CD4-positive, alpha-beta T cell treated with Interleukin-12 subunit alpha and Interleukin-12 subunit beta, for 1 hour (primary cell): ENCODE measurements at regions not wholly inside any gene's neighbourhood (a gene's known extent, or its start where the extent isn't known, plus 50 kb on each side); places are given as distances from the start of the nearest gene placed in this dataset.
"Not testable (repeated sequence)": the region's sequence is repeated elsewhere in the genome, so short reads cannot be mapped to it uniquely, and the experiment has no call there.

Experiments used
- DNase-seq: peaks from one replicate; pipeline ENCODE4 v3.0.0-alpha.2; 2020

DNA sequence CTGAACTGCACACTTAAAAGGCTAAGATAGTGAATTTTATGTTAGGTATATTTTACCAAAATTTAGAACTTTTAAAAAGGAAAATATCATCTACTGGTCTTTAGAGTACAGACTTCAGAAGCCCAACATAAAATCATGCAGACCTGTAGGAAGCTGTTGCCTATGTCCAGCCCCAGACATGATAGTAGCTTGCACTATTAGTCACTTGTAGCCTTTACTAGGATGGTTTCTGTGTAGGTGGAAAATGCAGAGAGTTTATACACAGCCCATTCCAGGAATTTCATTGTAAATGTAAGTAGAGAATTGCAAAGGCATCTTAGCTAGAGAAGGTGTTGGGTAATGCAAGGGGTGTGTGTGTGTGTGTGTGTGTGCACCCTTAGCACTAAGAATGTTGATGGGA, 640.2 kb downstream of the RNF144A start:
- no peak for DNase-seq

DNA sequence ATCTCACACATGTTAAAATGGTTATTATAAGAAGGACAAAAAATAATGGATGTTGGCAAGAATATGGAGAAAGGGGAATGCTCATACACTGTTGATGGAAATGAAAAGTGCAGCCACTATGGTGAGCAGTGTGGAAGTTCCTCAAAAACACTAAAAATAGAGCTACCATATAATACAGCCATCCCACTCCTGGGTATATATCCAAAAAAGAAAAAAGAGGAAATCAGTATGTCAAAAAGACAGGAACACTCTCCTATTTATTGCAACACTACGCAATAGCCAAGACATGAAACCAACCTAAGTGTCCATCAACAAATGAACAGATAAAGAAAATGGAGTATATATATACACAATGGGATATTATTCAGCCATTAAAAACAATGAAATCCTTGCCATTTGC, 642.6 kb downstream of the RNF144A start:
- DNase-seq, result no peak

DNA sequence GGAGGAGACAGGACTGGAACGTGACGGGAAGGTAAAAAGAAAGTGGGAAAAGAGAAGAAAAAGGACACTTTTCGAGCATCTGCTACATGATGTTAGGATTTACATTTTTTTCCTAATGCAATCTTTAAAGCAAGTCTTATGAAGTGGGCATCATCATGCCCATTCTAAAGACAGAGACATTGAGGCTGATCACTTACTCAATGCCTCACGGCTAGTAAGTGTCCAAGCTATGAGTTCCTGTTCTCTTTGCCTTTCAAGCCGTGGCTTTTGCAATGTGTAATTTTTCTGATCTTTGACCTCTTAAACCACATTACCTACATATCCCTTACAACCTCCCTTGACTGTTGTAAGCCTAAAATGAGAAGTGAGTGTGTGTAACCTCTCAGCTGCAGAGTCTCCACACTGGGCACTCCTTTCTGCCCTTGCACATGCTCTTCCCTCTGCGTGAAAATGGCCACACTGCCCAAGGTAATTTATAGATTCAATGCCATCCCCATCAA, 649.2 kb downstream of the RNF144A start:
- no peak for DNase-seq

DNA sequence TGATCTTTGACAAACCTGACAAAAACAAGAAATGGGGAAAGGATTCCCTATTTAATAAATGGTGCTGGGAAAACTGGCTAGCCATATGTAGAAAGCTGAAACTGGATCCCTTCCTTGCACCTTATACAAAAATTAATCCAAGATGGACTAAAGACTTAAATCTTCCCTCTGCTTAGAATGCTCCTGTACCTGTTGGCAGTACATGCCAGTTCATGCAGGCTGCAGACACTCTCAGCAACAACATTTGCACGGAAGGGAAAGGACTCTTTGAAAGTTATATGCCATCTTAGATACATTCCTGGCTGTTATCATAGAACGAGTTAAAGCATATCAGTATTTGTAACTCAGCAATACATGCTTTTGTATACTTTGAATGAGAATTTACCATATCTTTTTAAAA, 649.9 kb downstream of the RNF144A start:
- not testable (repeated sequence) for DNase-seq

DNA sequence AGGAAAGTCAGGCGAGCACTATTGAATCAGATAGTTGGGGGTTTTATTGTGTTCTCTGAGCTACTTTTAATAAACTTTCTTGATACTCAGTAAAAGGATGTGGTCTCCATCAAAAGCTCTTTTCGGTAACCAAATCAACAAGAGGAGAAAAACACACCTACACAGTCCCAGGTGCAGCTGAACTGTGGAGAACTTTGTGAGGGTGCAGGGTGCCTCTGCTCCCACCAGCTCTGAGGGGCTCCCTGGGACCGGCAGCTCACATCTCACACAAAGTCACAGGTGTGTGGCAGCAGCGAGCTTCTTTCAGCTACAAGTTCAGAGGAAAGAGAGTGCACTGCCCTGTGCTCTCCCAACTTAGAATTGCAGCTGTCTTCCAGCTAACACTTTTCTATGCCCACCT, 650.4 kb downstream of the RNF144A start:
- peak; percentile 42 for DNase-seq

DNA sequence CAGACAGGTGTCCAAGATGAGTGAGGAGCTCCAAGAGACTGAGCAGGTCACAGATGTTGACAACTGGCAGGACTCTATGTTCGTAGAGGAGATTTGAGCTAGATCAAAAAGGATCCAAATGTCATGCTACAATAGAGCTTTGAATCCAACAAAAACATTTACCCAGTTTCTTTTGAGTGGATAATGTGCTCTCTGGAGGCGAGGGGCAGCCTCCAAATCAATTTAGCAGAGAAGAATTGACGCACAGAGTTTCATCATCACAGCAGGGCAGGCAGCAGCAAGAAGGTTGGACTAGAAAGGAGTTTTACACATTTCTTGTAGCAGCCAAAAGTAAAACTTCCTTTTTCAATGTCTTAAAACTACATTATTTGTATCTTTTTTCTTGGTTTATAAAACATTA, 653.0 kb downstream of the RNF144A start:
- DNase-seq, result no peak

DNA sequence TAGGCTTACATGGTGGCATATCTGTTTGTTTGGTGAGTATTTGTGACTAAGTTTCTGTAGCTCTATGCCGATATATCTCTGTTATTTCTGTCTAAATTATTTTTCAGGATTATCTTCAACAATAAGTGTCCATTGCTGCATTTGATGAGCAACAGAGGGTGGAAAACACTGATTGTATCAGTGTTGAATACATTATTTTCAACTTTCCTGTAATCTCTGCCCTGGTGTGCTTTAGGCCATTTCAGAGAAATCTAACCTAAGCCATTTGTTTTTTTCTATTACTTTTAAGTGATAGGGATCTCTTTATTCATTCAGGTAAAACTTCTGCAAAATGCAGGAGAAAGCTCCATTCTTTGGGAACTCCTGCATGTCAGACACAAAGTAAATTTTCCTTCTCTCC, 654.5 kb downstream of the RNF144A start:
- DNase-seq, result no peak

DNA sequence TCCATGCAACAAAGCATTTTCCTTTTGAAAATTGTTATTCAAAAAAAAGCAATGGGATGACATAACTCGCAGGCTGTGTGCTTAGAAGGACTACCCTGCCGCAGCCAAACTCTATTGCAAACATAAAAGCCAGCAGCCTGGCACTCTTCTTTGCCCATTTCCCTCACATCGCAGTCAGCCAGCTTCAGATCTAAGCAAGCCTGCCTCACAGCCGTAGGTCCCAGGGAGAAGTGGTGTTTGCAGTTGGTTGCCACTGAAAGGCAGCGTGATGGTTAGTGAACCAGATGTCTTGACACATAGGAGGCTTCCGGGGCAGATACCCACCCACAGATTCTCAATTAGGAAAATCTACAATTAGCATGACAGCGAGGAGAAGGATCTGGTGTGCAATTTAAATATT, 655.2 kb downstream of the RNF144A start:
- DNase-seq, result peak; percentile 10

DNA sequence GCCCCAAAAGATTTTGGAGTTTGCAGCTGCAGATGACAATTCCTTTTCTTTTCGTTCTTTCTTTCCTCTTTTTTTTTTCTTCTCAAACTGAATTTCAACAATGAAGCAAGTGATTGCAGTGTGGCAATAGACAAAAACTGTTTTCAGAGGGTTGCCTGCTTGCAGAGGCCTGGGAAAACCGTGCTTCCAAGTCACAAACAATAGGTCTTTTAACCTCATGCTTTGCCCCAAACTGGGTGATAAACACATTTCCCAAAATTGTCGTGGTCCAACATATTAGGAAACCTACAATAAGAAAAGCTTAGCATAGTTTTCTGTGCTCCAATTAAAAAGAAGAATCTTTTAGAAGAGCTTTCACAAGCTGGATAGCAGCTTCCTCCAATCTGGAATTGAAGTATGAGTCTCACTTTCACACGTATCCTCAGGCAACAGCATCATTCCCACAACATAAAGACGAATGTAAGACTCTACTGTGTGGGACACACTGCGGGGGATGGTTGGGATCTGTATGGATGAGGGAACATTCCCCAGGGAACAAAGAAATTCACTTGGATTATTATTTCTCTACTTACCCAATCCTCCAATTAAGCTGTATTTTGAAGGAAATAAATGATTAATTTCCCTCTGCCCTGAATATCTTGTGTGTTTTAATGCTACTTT, 656.1 kb downstream of the RNF144A start:
- no peak for DNase-seq

DNA sequence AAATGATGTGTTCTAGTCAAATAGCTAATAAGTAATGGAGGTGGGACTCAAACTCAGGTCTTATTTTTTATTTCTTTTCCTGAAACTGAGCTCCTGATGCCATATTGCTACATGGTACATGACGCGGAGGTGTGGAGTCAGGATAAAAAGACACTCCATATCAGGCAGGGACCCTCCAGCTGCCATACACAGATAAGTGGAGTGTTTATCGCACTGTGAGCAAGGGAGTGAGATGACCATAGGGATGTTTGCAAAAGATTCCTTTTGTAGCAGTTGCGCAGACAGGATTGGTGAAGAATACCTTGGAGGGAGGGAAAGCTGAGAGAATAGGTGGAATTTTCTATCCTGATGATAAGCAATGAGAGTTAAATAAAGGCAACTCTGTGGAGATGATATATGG, 657.2 kb downstream of the RNF144A start:
- no peak for DNase-seq

DNA sequence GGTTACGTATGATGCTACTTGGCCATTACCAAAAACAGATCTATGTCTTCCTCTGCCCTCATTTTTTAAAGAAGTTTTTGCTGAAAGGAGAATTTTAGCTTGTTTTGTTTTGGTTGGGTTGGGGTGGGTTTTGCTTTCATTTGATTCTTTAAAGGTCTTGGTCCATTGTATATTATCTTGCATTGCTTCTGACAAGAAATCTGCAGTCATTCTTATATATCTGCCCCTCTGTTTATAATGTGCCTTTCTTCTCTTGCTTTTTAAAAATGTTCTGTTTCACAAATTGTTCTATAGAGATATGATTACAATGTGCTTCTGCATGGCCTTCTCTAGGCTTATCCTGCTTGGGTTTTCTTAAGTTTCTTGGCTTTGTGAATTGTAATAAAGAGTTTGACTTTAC, 660.6 kb downstream of the RNF144A start:
- DNase-seq, result no peak

DNA sequence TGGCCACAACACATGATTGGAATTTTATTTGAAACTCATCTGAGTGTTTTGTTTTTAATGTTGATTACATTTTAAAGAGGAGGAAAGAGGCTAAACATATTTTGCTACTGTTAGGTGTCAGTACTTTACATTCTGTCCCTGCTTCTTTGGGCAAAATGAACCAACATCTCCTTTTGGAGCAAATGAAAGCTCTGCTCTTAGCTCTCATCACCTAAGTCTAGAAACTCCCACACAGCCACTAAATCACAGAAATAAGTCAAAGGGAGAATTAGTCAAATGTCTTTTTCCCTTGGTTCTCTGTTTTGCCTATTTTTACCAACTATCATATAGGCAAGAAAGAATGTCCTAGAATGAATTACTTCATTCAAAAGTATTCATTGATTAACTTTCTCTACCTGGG, 666.8 kb downstream of the RNF144A start:
- DNase-seq, result no peak

DNA sequence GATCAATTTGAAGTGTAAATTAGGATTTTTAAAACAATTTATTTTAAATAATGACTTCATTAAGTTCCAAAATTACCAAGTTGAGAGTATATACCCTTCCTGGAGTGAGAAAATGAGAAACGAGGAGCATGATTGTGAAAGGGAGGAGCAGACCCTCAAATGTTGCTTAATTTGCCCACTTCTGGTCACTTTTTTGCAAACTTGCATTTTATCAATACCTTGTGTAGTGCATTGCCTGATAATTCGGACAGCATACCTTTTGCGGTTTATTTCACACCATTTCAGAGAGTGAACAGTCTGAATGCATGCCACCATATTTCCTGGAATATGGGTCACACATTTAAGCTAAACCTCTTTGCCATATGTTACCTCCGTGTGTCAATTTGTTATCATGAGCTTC, 669.7 kb downstream of the RNF144A start:
- no peak for DNase-seq

DNA sequence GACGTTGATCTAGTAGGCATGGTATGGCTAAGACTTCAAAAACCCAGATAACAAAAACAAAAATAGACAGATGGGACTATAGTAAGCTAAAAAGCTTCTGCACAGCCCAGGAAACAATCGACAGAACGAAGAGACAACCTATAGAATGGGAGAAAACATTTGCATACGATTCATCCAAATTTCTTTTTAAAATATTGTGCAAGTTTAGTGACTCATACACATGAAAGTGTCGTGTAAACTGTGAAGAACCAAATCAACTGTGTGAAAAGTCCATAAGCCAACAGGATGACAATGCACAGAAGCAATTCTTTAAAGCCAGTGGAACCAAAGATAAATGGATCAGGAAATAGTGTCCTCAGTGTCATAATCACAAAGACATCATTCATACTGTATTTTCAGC, 671.1 kb downstream of the RNF144A start:
- no peak for DNase-seq

DNA sequence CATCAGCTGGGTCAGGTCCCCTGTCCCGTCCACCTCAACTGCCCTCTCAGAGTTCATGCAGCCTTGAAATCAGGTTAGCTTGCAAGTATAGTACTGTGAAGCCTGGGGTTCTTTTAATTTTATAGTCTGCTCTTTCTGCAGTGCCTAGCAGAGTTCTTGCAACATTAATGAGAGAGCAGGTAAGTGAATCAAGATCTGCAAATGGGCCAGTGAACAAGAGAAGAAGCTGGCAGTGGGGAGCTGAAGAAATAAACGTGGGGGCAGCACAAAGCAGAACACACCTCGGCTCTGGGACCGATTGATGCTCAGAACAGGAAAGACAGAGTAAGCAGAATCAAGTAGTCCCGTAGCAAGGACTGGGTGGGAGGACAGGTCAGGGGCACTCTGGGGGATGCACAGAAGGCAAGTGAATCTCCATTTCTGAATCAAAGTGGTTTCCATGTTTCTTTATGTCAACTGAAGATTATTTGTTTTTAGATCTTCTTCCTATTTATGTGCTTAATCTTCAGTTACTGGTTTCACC, 675.5 kb downstream of the RNF144A start:
- no peak for DNase-seq

DNA sequence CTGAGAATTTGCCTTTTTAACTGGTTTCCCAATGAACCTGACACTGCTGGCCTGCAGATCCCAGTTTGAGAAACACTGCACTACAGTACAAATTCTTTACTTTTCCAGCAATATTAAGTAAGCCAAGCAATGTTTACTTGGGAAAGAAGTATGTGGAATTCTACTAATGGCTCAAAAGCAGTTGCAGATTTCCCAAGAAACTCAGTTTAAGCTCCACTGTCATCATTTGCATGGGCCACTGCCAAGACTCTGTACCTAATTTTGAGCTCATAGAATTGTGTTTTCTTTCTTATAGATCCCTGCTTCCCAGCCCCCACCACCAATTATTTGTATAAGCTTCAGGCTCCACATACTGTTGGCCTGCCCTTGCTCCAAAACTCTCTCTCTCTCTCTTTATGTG, 676.1 kb downstream of the RNF144A start:
- no peak for DNase-seq

DNA sequence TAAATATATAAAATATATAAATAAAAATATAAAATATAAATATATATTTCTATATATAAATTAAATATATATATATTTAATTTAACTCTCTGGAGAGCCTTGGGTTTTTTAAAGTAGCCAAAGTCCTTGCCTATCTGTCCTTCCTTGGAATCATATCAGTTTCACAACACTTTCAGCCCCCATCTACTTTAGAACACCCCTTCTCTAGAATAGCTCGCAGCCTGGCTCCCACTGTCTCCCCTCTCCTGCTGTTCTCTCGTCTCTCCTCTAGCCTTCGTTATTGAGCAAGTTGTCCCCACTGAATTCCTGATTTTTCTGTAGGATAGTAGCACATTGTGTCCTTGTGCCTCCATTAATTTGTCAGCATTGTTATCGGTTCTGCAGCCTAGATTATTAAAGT, 677.0 kb downstream of the RNF144A start:
- DNase-seq, result no peak

DNA sequence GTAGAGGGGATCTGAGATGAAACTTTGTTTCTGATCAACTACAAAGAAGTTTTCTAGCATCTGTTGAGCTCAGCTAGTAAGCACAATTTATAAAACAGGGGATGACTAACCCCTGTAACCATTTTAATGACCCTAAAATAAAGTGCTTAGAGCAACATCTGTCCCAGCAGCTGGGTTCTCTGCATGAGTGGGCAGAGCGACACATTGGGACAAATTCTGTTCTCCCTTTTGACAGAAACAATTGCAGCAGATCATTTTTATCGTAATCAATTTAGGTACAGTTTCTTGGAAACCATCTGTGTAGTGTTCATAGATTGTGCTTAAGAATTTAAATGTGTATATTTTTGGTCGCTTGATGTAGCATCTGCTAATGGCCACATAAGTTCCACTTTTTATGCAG, 678.0 kb downstream of the RNF144A start:
- no peak for DNase-seq

DNA sequence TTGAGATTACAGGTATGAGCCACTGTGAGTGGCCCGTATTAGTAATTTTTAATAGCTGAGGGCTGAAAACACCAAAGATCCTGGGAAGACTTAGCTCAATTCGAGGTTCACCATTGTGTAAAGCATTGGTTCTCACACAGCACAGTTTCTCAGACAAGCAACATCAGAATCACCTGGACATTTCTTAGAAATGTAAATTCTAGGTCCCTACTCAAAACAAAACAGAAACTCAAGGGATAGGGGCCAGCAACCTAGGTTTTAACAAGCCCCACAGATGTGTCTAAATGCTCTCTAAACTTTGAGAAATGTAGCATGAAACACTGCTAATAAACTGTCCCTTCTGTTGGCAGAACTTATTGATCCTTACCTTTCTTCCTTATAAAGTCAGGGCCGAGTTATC, 681.2 kb downstream of the RNF144A start:
- DNase-seq, result no peak

DNA sequence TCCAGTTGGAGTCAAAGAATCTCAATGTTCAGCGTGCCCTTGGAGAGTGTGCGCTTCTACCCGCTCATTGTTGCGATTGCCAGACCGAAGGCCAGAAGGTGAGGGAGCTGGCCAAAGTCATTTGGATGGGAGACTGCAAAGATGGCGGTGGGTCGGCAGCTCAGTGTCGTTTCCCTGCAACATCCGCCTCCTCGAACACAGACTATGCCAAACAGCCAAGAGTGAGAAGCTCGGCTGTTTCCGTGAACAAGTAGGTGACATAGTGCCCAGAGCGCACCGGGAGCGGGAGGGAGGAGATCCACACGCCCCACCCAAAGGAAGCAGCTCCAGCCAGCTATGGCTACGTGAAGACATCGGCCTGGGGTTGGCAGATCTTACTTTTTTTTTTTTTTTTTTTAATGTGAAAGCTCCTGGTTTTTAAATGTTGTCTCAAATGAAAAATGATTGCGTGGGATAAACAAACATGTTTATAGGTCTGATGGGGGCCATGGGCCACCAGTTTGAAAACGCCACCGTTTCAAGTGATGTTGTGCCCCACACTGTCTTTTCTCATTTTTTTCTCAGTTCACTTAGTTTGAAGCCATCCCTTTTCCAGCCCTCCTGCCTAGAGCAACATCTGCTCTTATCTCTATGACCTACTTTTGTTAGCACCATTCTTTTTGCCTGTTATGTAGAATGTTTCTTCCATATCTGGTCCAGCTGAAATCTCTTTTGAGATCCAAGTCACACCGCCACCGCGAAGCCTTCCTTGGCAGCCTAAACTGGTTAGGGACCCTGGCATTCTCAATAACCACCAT, 682.4 kb downstream of the RNF144A start:
- DNase-seq, result no peak

DNA sequence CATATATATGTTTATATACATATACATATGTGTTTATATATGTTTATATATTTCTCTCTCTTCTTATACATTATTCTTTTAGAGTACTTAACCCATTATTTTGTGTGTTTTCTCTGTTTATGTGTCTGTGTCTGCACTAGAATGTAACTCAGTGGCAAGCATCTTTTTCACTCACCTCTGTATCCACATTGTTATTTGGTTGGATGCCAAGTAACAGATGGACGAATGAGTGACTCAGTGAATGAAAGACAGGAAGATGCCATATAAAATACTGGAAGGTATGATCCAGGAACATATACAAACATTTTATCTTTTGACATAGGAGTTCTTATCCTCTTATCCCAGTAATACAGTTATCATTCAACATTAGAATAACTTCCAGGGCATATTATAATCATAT, 684.8 kb downstream of the RNF144A start:
- no peak for DNase-seq

DNA sequence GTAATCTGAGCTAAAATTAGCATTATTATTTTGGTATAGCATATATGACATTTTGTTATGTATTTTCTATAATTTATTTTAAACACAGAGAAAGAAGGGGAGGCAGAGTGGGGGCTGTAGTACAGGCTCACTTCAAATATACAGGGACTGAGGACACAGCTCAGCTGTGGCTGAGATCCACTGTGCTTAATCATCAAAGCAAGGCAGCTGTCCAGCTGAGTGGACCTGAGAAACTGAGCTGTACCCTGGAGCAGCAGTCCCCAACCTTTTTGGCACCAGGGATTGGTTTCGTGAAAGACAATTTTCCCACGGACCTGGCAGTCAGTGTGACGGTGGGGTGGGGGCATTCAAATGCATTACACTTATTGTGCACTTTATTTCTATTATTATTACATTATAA, 687.2 kb downstream of the RNF144A start:
- DNase-seq, result no peak

DNA sequence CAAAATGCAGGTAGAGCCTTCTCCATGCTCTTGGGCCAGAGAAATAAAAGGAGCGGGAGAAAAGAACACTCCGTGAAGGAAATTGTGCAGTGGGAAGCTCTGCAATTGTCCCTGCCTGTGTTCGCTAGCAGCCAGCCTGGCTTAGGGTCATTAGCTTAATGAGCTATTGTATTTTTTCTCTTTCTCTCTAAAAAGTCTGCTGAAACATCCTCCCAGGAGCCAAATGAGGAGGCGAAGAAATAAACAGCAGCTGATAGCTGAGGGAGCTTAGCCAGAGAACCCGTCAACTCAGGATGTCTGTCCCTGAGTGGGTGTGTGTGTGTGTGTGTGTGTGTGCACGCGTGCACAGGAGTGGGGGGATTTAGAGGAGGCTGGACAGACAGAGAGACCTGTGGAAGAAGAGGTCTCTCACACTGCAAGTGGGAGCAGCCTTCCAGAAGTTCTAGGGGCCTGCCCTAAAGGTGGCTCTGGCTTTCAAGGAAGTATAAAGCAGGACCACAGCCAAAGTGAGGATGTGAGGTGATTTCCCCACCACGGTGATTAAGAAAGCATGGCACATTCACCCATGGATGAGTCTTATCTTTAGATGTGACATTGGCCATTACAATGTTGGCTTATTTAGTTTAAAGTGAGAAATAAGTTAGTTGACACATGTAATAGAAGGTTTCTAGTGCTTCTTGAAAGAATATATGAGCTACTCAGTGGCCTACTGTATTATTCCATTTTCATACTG, 690.4 kb downstream of the RNF144A start:
- no peak for DNase-seq

DNA sequence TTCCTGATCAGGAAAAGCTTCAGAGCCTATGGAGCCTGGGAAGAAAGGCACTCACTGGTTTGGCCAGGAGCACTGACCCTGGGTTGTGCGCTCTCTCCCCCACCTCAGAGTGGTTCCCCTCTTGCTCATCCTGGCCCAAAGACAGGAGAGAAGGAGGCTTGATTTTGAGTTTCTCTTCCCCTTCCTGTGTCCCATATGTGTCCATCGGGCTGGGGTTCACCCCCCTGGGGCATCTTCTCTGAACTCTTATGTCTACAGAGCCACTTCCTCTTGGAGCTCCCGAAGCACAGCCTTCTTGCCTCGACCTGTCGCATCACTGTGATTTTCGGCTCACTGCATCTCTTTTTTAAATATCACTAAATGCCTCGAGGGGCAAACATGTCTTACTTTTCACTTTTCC, 692.3 kb downstream of the RNF144A start:
- DNase-seq, result no peak
